ENCODE measurements at regions not wholly inside any gene's neighbourhood (a gene's known extent, or its start where the extent isn't known, plus 50 kb on each side); places are given as distances from the start of the nearest gene placed in this dataset.

DNA sequence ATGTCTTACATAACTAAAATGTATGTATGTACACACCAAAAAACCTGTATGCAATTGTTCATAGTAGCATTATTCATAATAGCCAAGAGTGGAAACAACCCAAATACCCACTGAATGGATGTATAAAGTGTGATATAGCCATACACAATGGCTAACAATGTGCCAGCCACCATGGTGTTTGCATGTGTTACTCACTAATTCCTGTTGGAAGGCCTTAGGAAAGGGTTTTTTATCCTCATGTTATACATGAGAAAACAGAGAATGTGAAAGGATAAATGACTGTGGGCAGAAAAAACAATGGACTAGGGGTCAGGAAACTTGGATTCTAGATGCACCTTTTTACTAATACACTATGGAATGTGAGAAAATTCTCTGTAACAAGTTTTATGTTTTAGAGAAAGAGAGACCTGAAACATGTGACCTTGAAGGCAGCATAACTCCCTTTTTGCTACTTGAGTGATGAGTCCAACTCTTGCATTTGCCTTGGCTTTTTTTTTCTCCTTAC lies 55.7 kb downstream of the TIGD2 start:
- TF ChIP-seq, protein P1, sequence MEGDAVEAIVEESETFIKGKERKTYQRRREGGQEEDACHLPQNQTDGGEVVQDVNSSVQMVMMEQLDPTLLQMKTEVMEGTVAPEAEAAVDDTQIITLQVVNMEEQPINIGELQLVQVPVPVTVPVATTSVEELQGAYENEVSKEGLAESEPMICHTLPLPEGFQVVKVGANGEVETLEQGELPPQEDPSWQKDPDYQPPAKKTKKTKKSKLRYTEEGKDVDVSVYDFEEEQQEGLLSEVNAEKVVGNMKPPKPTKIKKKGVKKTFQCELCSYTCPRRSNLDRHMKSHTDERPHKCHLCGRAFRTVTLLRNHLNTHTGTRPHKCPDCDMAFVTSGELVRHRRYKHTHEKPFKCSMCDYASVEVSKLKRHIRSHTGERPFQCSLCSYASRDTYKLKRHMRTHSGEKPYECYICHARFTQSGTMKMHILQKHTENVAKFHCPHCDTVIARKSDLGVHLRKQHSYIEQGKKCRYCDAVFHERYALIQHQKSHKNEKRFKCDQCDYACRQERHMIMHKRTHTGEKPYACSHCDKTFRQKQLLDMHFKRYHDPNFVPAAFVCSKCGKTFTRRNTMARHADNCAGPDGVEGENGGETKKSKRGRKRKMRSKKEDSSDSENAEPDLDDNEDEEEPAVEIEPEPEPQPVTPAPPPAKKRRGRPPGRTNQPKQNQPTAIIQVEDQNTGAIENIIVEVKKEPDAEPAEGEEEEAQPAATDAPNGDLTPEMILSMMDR (IDR thresholded peaks at IDR 0.05; ENCODE audit: insufficient read depth, missing control alignments) = no peak
- FAIRE-seq (no peak), DNase-seq (ENCODE audit: insufficient read length, low spot score) (no peak)

DNA sequence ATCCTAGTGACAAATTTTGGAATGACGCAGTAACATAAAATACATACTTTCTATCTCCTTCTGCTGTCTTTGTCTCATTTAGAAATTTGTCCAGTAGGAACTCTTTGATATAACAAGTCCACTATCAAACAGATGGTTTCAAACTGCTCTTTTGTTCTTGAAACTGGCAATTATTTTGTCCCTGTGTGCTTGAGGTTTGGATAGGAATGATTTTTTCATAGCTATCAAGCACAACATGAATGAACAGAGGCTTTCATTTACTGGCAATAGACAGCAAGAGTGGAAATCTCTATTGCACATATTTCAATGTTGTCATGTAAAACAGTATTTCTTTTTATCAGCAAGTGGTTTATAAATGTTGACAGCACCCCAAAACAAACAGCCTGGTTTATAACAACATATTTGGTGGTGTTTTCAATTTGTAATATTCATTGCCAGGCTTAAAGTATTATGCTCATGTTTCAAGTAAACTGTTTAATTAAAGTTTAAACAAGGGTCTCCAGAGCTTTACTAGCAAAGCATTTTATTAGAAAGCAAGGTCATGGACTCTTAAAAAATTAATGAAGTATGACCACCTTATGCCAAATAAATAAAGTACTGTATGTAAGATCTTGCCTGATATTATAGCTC lies 60.0 kb downstream of the TIGD2 start:
- no peak for FAIRE-seq
- TF ChIP-seq, protein P1 (IDR thresholded peaks at IDR 0.05; ENCODE audit: insufficient read depth, missing control alignments) = no peak
- DNase-seq (ENCODE audit: insufficient read length, low spot score) = no peak

- TF ChIP-seq, protein P1 (IDR thresholded peaks at IDR 0.05; ENCODE audit: insufficient read depth, missing control alignments) = no peak
- no peak for DNase-seq (ENCODE audit: insufficient read length, low spot score)
- no peak for FAIRE-seq
Measured at GRCh38 chr4:89172865-89173264, 61.5 kb downstream of the TIGD2 start.

GRCh38 chr4:89173336-89174090 lies 62.2 kb downstream of the TIGD2 start:
- TF ChIP-seq, protein P1 (IDR thresholded peaks at IDR 0.05; ENCODE audit: insufficient read depth, missing control alignments) = no peak
- FAIRE-seq = peak; percentile 11
- no peak for DNase-seq (ENCODE audit: insufficient read length, low spot score)

GRCh38 chr4:89174784-89175183 lies 63.5 kb downstream of the TIGD2 start:
- no peak for DNase-seq (ENCODE audit: insufficient read length, low spot score)
- TF ChIP-seq, protein P1 (IDR thresholded peaks at IDR 0.05; ENCODE audit: insufficient read depth, missing control alignments) = no peak
- no peak for FAIRE-seq

DNA sequence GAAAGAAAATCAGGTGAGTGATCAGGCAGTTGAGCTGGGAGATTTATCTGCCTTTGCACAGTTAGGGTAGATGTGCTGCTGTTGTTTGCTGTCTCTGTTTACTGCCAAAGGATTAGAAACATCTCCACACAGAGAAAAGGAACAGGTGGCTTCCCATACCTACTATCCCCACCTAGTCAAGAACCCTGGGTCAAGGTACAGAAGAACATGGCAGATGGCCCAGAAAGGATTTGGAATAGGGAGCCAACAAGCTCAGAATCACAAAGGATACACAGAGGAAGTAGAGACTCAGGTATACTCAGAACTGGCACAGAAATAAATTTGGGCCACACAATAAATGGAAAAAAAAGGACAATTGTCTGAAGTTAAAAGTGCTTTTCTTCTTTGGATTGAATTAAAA lies 64.3 kb downstream of the TIGD2 start:
- no peak for DNase-seq (ENCODE audit: insufficient read length, low spot score)
- TF ChIP-seq, protein P1 (IDR thresholded peaks at IDR 0.05; ENCODE audit: insufficient read depth, missing control alignments) = no peak
- no peak for FAIRE-seq

- DNase-seq (ENCODE audit: insufficient read length, low spot score) (no peak), FAIRE-seq (no peak)
- TF ChIP-seq, protein P1 (IDR thresholded peaks at IDR 0.05; ENCODE audit: insufficient read depth, missing control alignments) = no peak
Measured at GRCh38 chr4:89177807-89178206, 66.5 kb downstream of the TIGD2 start.

Data from D721Med (cell line).